Spleen (tissue), 7 donors: ENCODE measurements at regions not wholly inside any gene's neighbourhood (a gene's known extent, or its start where the extent isn't known, plus 50 kb on each side); places are given as distances from the start of the nearest gene placed in this dataset.

Experiments used
- POLR2A ChIP-seq, 3 donors: fragments of 450-650 bp; IDR thresholded peaks; one replicate each; pipeline ENCODE4 v1.5.1; 2017; ENCODE audit warnings: antibody characterized with exemption in 3 of 3, mild to moderate bottlenecking in 1 of 3
- TF ChIP-seq, protein P1 (sequence below), 11 experiments: fragments of 200-600 bp in 7 of 11; fragments of 450-650 bp in 4 of 11; sonication (generic) in 4 of 11; IDR thresholded peaks in 8 of 11; conservative IDR thresholded peaks in 3 of 11; 1 replicate in 7 of 11; 2 replicates in 4 of 11; pipeline versions ENCODE4 v1.4.0 to v1.8.0; 2016 to 2021; ENCODE audit warnings: antibody characterized with exemption in 11 of 11, inconsistent platforms in 4 of 11, mild to moderate bottlenecking in 1 of 11
- donor health status: DM: no; HTN: no; CAD: no; lungs with moderate emphysema.
- donor health status: DM: no; HTN: no; CAD: no.
- donor health status: DM: no; HTN: no; CAD: no.

GRCh38 chr16:85286951-85287814 is 174.9 kb upstream of the CIBAR2 start:
- TF ChIP-seq, protein P1, sequence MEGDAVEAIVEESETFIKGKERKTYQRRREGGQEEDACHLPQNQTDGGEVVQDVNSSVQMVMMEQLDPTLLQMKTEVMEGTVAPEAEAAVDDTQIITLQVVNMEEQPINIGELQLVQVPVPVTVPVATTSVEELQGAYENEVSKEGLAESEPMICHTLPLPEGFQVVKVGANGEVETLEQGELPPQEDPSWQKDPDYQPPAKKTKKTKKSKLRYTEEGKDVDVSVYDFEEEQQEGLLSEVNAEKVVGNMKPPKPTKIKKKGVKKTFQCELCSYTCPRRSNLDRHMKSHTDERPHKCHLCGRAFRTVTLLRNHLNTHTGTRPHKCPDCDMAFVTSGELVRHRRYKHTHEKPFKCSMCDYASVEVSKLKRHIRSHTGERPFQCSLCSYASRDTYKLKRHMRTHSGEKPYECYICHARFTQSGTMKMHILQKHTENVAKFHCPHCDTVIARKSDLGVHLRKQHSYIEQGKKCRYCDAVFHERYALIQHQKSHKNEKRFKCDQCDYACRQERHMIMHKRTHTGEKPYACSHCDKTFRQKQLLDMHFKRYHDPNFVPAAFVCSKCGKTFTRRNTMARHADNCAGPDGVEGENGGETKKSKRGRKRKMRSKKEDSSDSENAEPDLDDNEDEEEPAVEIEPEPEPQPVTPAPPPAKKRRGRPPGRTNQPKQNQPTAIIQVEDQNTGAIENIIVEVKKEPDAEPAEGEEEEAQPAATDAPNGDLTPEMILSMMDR (IDR thresholded peaks at IDR 0.05 in 8 of 11, conservative IDR thresholded peaks at IDR 0.05 in 3 of 11): no peak
- TF ChIP-seq POLR2A (IDR thresholded peaks at IDR 0.05): no peak
